Uterus (tissue), 3 donors: ENCODE measurements at regions not wholly inside any gene's neighbourhood (a gene's known extent, or its start where the extent isn't known, plus 50 kb on each side); places are given as distances from the start of the nearest gene placed in this dataset.

Experiments
- DNase-seq, 2 donors: peaks; one replicate each; pipeline ENCODE4 v3.0.0-alpha.2; 2019 to 2020
- H3K27ac ChIP-seq, 2 donors: fragments of 200-600 bp; sonication (generic); 1 replicate in 1 of 2; 2 replicates in 1 of 2; pipeline ENCODE4 v1.5.1; 2016 to 2018
- H3K27me3 ChIP-seq, 2 donors: fragments of 200-600 bp; sonication (generic); one replicate each; pipeline ENCODE4 v1.5.1; 2018 to 2019; ENCODE audit warnings: control low read depth in 1 of 2
- H3K36me3 ChIP-seq, 2 donors: fragments of 200-600 bp; sonication (generic); one replicate each; pipeline ENCODE4 v1.5.1; 2019; ENCODE audit warnings: control low read depth in 1 of 2
- H3K4me1 ChIP-seq, 2 donors: fragments of 200-600 bp; sonication (generic); one replicate each; pipeline ENCODE4 v1.5.1; 2018 to 2019; ENCODE audit warnings: control low read depth in 1 of 2
- H3K4me3 ChIP-seq, 2 donors: fragments of 200-600 bp; sonication (generic); 1 replicate in 1 of 2; 2 replicates in 1 of 2; pipeline ENCODE4 v1.5.1; 2018 to 2019; ENCODE audit warnings: mild to moderate bottlenecking in 1 of 2
- H3K9me3 ChIP-seq, 2 donors: fragments of 200-600 bp; sonication (generic); one replicate each; pipeline ENCODE4 v1.5.1; 2019; ENCODE audit warnings: control low read depth in 1 of 2
- POLR2A ChIP-seq, 2 donors: fragments of 450-650 bp; IDR thresholded peaks; one replicate each; pipeline ENCODE4 v1.6.1; 2016; ENCODE audit warnings: antibody characterized with exemption in 2 of 2, mild to moderate bottlenecking in 1 of 2, moderate library complexity in 1 of 2
- intact Hi-C: fragments of 100-400 bp; cut with DNase I; formaldehyde crosslinking; loops from one replicate; pipeline ENCODE4 v1.15.1; 2023; ENCODE audit warnings: low total_unique reads
- TF ChIP-seq, protein P1 (sequence below), 4 experiments: fragments of 200-600 bp in 2 of 4; fragments of 450-650 bp in 2 of 4; sonication (generic) in 2 of 4; IDR thresholded peaks; one replicate each; pipeline ENCODE4 v1.5.1; 2016 to 2019; ENCODE audit warnings: antibody characterized with exemption in 4 of 4, mild to moderate bottlenecking in 2 of 4, moderate library complexity in 1 of 4
- donor health status: DM: yes; HTN: yes; CAD: no.

DNA sequence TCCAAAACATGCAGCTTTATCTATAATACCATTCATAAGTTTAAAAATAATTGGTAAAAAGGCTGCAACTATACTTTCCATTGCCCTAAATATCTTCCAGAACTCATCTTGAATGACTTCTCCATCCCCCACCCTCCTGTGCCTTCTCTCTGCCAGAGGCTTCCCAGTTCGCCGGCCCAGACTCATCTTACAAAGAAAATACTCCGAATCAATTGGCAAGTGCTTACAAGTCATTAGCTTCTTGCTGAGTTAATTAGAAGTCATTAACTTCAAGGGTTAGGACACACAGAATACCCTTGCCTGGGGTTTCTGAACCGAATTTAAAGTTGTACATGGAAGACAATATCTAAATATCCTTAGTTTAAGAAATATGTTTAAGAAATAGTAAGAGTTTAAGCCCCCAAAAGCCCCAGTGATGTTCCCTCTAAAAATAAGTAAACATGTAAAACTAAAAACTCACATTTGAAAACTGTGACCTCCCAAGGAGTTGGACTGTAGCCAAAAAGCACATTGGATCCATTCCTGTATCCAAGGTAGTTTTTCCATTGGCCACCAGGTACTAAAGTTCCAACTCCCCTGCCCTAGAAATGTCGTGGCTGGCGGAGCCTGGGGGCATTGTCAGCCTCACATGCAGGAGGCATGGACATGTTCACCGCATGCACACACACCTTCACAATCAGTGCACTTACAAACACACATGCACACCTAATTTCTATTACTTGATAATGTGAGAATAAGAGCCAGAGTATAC lies 535.2 kb upstream of the FAT1 start:
- Histone ChIP-seq H3K27me3 (no peaks in the 10 kb centered on the region), H3K4me1 (no peaks in the 10 kb centered on the region), H3K36me3 (no peaks in the 10 kb centered on the region), H3K4me3 (no peak overlapping the region), H3K27ac (no peak overlapping the region), H3K9me3 (no peaks in the 10 kb centered on the region)
- TF ChIP-seq, protein P1, sequence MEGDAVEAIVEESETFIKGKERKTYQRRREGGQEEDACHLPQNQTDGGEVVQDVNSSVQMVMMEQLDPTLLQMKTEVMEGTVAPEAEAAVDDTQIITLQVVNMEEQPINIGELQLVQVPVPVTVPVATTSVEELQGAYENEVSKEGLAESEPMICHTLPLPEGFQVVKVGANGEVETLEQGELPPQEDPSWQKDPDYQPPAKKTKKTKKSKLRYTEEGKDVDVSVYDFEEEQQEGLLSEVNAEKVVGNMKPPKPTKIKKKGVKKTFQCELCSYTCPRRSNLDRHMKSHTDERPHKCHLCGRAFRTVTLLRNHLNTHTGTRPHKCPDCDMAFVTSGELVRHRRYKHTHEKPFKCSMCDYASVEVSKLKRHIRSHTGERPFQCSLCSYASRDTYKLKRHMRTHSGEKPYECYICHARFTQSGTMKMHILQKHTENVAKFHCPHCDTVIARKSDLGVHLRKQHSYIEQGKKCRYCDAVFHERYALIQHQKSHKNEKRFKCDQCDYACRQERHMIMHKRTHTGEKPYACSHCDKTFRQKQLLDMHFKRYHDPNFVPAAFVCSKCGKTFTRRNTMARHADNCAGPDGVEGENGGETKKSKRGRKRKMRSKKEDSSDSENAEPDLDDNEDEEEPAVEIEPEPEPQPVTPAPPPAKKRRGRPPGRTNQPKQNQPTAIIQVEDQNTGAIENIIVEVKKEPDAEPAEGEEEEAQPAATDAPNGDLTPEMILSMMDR (IDR thresholded peaks at IDR 0.05), result no peak
- intact Hi-C loops, result no loop called here
- no peak for DNase-seq

DNA sequence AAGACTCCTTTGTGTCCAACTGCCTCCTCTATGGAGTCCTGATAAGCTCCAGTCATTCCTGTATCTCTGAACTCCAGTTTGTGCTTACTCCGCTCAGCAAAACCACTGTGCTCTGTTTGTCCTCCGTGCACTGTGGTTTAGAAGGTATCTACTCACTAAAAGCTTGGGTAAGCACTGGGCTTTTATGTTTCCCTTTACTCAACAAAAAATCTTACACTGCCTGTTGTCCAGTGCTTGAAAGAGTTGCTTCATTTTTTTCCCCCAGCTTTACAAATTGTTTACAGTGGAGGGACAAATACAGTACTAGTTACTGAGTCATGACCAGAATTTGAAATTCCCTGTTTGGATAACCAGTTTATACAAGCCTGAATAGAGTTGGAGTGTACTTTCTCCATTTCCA lies 545.3 kb upstream of the FAT1 start:
- intact Hi-C loops, result no loop called here
- Histone ChIP-seq H3K4me3 (no peak overlapping the region), H3K27ac (no peak overlapping the region), H3K36me3 (no peaks in the 10 kb centered on the region), H3K27me3 (no peaks in the 10 kb centered on the region), H3K4me1 (no peaks in the 10 kb centered on the region), H3K9me3 (no peaks in the 10 kb centered on the region)
- DNase-seq, result no peak
- TF ChIP-seq, protein P1 (IDR thresholded peaks at IDR 0.05), result no peak
- TF ChIP-seq POLR2A (IDR thresholded peaks at IDR 0.05), result no peak

DNA sequence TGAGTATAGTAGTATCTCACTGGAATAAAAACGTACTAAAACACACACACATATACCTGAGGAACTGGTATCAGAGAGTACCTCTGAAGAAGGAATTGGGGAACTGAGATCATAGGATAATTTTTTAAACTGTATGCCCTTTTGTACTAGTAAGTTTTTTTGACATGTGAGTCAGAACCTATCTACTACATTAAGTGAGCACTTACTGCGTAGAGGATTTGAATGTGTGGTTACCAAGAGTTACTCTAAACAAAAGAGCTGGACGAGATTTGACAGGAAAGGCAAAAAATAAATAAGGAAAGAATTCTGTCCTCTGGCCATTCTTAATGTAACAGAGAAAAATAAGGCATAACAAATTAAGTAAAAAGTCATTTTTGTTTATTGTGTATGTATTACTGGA lies 546.5 kb upstream of the FAT1 start:
- intact Hi-C loops, result no loop called here
- no peak for TF ChIP-seq POLR2A (IDR thresholded peaks at IDR 0.05)
- TF ChIP-seq, protein P1 (IDR thresholded peaks at IDR 0.05), result no peak
- Histone ChIP-seq H3K9me3 (no peaks in the 10 kb centered on the region), H3K4me3 (no peak overlapping the region), H3K27ac (no peak overlapping the region), H3K36me3 (no peaks in the 10 kb centered on the region), H3K27me3 (no peaks in the 10 kb centered on the region), H3K4me1 (no peaks in the 10 kb centered on the region)
- no peak for DNase-seq

DNA sequence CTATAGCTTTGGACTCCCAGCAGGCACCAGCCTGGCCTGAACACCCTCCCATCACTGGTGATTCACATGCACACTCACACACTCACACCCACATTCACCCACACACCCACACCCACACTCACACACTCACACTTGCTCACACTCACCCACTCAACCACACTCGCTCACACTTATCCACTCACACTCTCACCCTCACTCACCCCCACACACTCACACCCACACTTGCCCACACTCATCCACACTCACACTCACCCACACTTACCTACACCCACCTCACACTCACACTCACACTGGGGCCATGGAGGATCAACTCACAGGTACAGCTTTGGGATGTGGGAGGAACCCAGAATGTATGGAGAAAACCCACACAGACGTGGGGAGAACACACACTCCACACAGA lies 548.2 kb upstream of the FAT1 start:
- TF ChIP-seq, protein P1 (IDR thresholded peaks at IDR 0.05), result no peak
- TF ChIP-seq POLR2A (IDR thresholded peaks at IDR 0.05), result no peak
- Histone ChIP-seq H3K27ac (no peak overlapping the region), H3K9me3 (no peaks in the 10 kb centered on the region), H3K4me1 (no peaks in the 10 kb centered on the region), H3K36me3 (no peaks in the 10 kb centered on the region), H3K4me3 (no peak overlapping the region), H3K27me3 (no peaks in the 10 kb centered on the region)
- no peak for DNase-seq
- intact Hi-C loops, result no loop called here

DNA sequence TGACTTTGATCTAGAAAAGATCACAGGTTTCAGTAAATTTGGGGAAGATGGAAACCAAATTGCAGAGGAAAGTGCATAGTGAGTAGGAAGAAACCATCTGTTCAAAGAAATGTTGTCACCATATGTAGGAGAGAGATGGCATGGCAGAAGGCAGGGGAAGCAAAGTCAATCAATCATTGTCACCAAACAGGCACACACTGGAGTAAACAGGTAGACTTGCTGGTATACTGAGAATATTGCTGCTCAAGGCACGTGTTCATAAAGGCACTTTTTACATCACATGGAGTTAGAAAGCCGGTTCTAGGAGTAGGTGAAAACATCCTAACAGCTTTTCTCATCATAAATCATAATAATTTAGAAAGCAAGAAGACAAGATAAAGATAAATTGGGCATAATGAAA lies 550.5 kb upstream of the FAT1 start:
- Histone ChIP-seq H3K27ac (no peak overlapping the region), H3K36me3 (no peaks in the 10 kb centered on the region), H3K4me3 (no peak overlapping the region), H3K27me3 (no peaks in the 10 kb centered on the region), H3K4me1 (no peaks in the 10 kb centered on the region), H3K9me3 (no peaks in the 10 kb centered on the region)
- intact Hi-C loops, result no loop called here
- TF ChIP-seq, protein P1 (IDR thresholded peaks at IDR 0.05), result no peak
- TF ChIP-seq POLR2A (IDR thresholded peaks at IDR 0.05), result no peak
- no peak for DNase-seq
